LNCAP (cell line): ENCODE measurements at regions not wholly inside any gene's neighbourhood (a gene's known extent, or its start where the extent isn't known, plus 50 kb on each side); places are given as distances from the start of the nearest gene placed in this dataset.

Experiments
- CTCF ChIP-seq: fragments of 450-650 bp; IDR thresholded peaks from 2 replicates; pipeline ENCODE4 v1.5.1; 2017; ENCODE audit warnings: mild to moderate bottlenecking

GRCh38 chr7:136053689-136054485 lies 76.7 kb upstream of the MTPN start:
- TF ChIP-seq CTCF, result no peak

DNA sequence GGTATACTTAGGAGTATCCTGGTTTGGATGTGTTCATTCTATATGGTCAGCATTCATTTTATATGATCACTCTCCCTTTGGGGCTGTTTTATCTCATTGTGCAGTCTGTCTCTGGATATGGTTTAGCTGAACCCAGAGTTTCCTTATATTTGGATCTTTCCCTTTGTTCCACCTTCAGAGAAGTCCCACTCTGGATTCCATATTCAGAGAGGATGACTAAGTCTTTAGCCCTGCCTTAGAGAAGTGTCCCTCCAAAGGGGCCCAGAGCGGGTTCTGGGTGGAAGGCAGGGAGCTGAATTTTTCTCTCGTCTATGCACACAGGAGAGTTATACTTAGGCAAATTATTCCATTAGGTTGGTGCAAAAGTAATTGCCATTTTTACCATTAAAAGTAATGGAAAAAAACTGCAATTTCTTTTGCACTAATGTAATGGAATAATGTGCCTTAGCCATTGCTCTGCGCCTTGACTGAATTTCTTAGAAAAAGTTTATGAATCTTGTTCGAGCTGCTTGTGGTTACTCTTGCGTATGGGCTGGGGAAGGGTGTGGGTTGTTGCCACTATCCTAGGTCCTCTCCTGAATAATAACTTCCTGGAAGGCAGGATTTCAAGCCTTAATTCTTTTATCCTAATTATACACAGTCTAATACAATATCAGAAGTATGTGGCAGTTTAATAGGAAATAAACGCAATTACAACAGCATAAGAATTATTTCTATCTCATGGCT lies 74.2 kb upstream of the MTPN start:
- no peak for TF ChIP-seq CTCF

DNA sequence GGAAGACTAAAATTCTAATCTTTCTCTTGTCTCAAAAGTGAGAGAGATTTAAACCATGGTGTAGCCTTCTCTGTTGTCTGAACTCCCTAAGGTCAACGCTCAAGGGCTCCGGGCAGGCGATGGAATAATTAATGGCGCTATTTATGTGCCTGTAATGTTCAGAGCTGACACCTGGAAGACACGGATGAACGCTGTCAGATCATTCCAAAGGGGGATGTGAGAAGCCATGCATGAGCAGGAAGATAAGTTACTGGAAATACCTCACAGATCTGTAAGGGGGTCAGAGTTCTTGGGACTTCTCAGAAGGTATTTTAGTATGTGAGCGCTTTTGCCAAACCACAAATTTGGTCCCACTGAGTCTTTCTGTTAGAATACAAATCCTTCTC lies 73.3 kb upstream of the MTPN start:
- no peak for TF ChIP-seq CTCF

DNA sequence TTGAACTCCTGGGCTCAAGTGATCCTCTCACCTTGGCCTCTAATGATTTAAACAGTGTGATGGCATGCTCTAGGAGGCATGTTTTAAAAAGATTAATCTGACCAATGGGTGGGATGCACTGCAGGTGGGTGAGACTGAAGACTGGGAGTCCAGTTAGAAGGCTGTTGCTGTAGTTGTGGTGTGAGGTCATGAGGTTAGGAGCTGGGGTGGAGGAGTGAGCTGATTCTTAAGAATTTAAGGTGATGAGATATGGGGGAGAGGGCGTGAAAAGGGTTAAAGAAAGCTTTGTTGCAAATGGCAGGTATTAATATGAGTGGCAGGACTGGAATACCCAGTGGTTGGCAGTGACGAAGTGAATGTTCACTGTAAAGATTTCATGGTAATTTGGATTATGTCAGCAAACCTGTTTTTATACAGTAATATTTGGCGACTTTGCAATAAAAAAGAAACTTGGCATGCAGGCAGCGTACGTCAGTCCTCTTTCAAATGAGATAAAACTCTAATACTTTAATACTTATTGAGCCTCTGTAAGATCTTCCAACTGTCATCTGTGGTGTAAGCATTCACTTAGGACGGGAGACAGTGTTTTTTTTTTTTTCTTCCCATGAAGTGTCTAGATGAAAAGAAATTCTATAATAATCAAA lies 72.8 kb upstream of the MTPN start:
- no peak for TF ChIP-seq CTCF

DNA sequence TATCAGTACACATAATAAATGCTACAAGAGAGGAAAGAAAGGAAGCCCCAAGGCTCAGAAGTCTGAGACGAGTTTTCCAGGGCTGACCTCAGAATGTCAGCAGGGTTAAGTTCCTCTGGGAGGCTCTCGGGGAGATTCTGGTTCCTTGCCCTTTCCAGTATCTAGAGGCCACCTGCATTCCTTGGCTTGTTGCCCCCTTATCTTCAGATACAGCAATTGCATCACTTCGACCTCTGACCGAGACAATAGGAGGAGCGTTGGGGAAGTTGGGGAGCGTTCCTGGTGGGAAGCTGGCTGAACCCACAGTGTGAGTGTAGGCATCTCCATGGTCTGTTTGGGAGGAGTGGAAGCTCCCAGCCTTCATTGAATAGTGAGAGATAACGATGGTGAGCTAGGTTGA lies 72.0 kb upstream of the MTPN start:
- no peak for TF ChIP-seq CTCF

GRCh38 chr7:136046548-136046947 lies 69.4 kb upstream of the MTPN start:
- TF ChIP-seq CTCF, result no peak

DNA sequence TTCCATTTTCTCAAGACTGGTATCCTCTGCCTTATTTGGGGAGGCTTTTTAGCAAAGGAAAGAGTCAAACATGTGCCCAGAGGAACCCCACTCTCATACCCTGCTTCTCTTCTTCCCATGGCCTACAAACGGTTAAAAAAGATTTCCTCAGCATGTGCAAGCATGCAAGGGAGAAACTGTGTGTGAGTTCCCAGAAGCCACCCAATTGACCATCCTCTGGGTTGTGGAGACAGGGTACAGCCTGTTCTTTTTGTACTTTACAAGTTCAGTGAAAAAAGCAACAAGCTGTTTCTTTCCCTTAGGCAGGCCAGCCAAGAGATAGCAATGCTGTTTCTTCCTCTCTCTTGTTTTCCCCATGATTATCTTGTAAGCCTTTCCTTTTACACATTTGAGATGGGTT lies 68.8 kb upstream of the MTPN start:
- no peak for TF ChIP-seq CTCF
